Activated naive CD8-positive, alpha-beta T cell treated with anti-CD3 and anti-CD28 coated beads, Interleukin-2, amount 10 ng/mL, durations not matched to agents 7 days and 5 days (primary cell): ENCODE measurements at regions not wholly inside any gene's neighbourhood (a gene's known extent, or its start where the extent isn't known, plus 50 kb on each side); places are given as distances from the start of the nearest gene placed in this dataset.

ENCODE experiments used
- ATAC-seq: fragments of 150-1000 bp; cut with Tn5 transposase; one replicate; pipeline ENCODE4 v1.10.0; 2021; ENCODE audit warnings: low read depth, moderate library complexity
- POLR2A ChIA-PET: fragments of 350-600 bp; sonication (Branson Sonifier 250); formaldehyde crosslinking; loops from one replicate; lab custom pipeline; 2021; ENCODE audit warnings: antibody characterized with exemption; lab: Charles Lee
- DNase-seq: peaks from one replicate; pipeline ENCODE4 v3.0.0; 2021
- H3K27ac Mint-ChIP-seq: one replicate; pipeline ENCODE4 v1.8.0; 2022; ENCODE audit warnings: mild to moderate bottlenecking, mixed read lengths
- H3K27me3 Mint-ChIP-seq: one replicate; pipeline ENCODE4 v1.8.0; 2022; ENCODE audit warnings: mild to moderate bottlenecking, moderate library complexity, mixed read lengths
- H3K36me3 Mint-ChIP-seq: one replicate; pipeline ENCODE4 v1.8.0; 2021; ENCODE audit warnings: mild to moderate bottlenecking, mixed read lengths
- H3K4me1 Mint-ChIP-seq: one replicate; pipeline ENCODE4 v1.8.0; 2021; ENCODE audit warnings: mixed read lengths
- H3K4me3 Mint-ChIP-seq: one replicate; pipeline ENCODE4 v1.8.0; 2022; ENCODE audit warnings: mild to moderate bottlenecking, moderate library complexity, mixed read lengths
- H3K9me3 Mint-ChIP-seq: one replicate; pipeline ENCODE4 v1.8.0; 2021; ENCODE audit warnings: mixed read lengths

- ATAC-seq: no peak
- no peak overlapping the region for H3K4me3 Mint-ChIP-seq
- H3K4me1 Mint-ChIP-seq: no peaks in the 10 kb centered on the region
- POLR2A ChIA-PET: no interaction called here
- no peaks in the 10 kb centered on the region for H3K36me3 Mint-ChIP-seq
- H3K27me3 Mint-ChIP-seq: no peaks in the 10 kb centered on the region
- H3K27ac Mint-ChIP-seq: no peak overlapping the region
- H3K9me3 Mint-ChIP-seq: no peaks in the 10 kb centered on the region
- DNase-seq: no peak
Measured at GRCh38 chr3:161822291-161822690, 325.7 kb downstream of the OTOL1 start.

GRCh38 chr3:161823910-161824309 is 327.3 kb downstream of the OTOL1 start:
- Mint-ChIP-seq H3K27ac (no peak overlapping the region), H3K36me3 (no peaks in the 10 kb centered on the region), H3K4me1 (no peaks in the 10 kb centered on the region), H3K9me3 (no peaks in the 10 kb centered on the region), H3K27me3 (no peaks in the 10 kb centered on the region), H3K4me3 (no peak overlapping the region)
- DNase-seq (no peak), ATAC-seq (no peak)
- POLR2A ChIA-PET: no interaction called here

DNA sequence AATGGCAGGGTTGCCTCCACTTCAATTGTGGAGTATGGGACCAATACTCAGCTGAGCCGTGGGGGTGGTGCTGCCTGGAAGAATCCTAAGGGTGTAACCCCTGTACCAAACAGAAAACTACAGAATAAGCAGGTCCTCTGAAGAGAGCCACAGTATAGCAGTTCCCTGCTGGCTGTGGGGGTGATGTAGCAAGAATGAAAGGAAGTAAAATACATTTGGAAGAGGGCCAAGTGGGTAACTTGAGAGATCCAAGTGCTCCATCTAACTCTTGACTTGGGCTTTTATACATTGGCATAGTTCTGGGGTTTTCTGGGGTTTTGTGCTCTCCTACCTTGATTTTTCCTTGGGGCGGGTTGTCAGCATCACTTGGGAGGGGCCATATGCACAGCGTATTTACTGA is 341.4 kb downstream of the OTOL1 start:
- Mint-ChIP-seq H3K4me1 (no peaks in the 10 kb centered on the region), H3K4me3 (no peak overlapping the region), H3K27ac (no peak overlapping the region), H3K27me3 (no peaks in the 10 kb centered on the region), H3K36me3 (no peaks in the 10 kb centered on the region), H3K9me3 (no peaks in the 10 kb centered on the region)
- ATAC-seq: no peak
- DNase-seq: no peak
- POLR2A ChIA-PET: no interaction called here

DNA sequence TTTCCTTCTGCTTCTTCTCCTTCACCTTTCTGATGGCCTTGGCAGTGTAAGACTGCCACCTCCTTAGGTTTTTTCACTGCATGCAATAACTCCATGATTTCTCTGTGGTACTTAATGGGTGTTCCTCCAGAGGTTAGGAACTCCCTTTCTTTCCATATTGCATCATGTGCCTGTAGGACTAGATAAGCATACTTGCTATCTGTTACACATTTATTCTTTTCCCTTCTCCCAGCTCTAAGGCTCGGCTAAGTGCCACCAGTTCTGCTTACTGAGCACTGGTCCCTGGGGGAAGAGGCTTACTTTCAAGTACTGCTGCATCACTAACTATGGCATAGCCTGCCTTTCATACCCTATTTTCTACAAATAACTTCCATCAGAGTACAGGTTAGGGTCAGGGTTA is 351.8 kb downstream of the OTOL1 start:
- Mint-ChIP-seq H3K9me3 (no peaks in the 10 kb centered on the region), H3K36me3 (no peaks in the 10 kb centered on the region), H3K27me3 (no peaks in the 10 kb centered on the region), H3K4me1 (no peaks in the 10 kb centered on the region), H3K4me3 (no peak overlapping the region), H3K27ac (no peak overlapping the region)
- DNase-seq (no peak), ATAC-seq (no peak)
- POLR2A ChIA-PET: no interaction called here

DNA sequence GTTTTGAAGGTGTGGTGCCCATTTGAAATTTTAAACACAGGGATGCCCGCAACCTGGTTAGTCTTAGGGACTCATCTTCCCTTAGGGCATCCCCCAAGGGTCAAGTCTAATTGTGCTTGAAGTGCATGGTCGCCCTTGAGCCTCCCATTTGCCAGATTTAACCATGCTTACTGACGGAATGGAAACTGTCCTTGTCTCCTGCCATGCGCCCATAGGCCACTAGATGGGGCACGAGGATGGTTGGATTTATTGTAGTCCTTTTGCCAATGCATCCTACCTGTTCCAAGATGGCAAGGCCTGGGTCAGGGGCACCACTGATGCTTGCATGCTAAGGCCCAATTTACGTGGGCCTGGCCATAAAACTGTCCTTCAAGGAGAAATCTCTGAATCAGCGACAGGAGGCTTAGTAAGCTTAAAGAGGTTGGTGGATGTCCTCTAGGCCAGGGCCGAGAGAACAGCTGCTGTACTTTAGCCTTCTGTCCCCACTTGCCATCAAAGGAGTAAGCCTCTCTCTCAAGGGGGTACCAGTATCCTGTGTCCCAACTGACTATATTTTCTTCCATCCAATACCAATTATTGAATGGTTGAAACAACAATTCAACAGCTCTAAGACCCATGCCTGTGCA is 355.4 kb downstream of the OTOL1 start:
- DNase-seq (peak; percentile 46), ATAC-seq (no peak)
- POLR2A ChIA-PET: no interaction called here
- H3K27ac Mint-ChIP-seq: no peak overlapping the region
- H3K4me3 Mint-ChIP-seq: no peak overlapping the region
- no peaks in the 10 kb centered on the region for H3K36me3 Mint-ChIP-seq
- H3K27me3 Mint-ChIP-seq: no peaks in the 10 kb centered on the region
- H3K9me3 Mint-ChIP-seq: no peaks in the 10 kb centered on the region
- no peaks in the 10 kb centered on the region for H3K4me1 Mint-ChIP-seq

DNA sequence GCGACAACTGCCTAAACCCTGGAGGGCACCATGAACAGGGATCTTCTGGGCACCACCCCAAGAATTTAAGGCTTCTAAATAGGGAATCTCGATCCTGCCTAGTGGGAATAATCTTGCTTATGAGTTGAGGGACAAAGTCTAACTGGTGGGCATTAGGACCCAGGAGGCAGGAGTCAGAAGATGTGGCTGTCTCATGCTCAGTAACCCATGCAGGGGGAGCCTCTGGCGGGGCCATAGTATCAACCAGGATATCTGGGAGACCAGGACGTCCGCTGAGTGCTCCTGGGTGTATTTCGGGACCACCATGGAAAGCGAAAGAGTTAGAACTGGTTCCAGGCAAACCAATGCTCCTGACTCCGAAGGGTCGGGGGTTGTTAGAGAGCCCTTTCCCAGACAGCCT is 356.1 kb downstream of the OTOL1 start:
- no peaks in the 10 kb centered on the region for H3K9me3 Mint-ChIP-seq
- DNase-seq (no peak), ATAC-seq (no peak)
- H3K27me3 Mint-ChIP-seq: no peaks in the 10 kb centered on the region
- H3K4me1 Mint-ChIP-seq: no peaks in the 10 kb centered on the region
- no peak overlapping the region for H3K27ac Mint-ChIP-seq
- H3K4me3 Mint-ChIP-seq: no peak overlapping the region
- POLR2A ChIA-PET: no interaction called here
- no peaks in the 10 kb centered on the region for H3K36me3 Mint-ChIP-seq

- peak; percentile 28 for DNase-seq
Measured at GRCh38 chr3:161854232-161854771, 357.7 kb downstream of the OTOL1 start.

DNA sequence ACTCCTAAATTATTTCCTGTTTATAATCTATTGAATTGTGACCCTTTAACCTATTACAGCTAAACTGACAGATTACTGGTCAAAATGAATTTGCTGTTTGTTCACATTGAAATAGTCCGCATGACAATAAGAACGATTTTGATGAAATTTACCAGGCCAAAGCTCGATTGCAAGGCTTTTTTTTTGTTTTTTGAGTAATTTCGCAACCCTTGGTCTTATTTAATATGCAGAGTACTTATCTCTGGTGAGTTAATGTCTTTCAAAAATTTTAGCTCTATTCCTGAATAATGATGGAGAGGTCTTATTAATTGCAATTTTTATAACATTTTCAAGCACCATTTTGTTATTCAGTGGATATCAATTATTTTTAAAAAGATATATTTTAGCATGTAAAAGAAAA is 362.4 kb downstream of the OTOL1 start:
- DNase-seq (no peak), ATAC-seq (no peak)
- no peak overlapping the region for H3K27ac Mint-ChIP-seq
- POLR2A ChIA-PET: no interaction called here
- no peaks in the 10 kb centered on the region for H3K9me3 Mint-ChIP-seq
- H3K36me3 Mint-ChIP-seq: no peaks in the 10 kb centered on the region
- H3K27me3 Mint-ChIP-seq: no peaks in the 10 kb centered on the region
- no peak overlapping the region for H3K4me3 Mint-ChIP-seq
- no peaks in the 10 kb centered on the region for H3K4me1 Mint-ChIP-seq

More at GRCh38 chr3:161854232-161854771, 357.7 kb downstream of the OTOL1 start:
- Mint-ChIP-seq H3K4me1 (no peaks in the 10 kb centered on the region), H3K27me3 (no peaks in the 10 kb centered on the region), H3K4me3 (no peak overlapping the region), H3K9me3 (no peaks in the 10 kb centered on the region), H3K36me3 (no peaks in the 10 kb centered on the region), H3K27ac (no peak overlapping the region)
- POLR2A ChIA-PET: no interaction called here
- ATAC-seq: no peak

DNA sequence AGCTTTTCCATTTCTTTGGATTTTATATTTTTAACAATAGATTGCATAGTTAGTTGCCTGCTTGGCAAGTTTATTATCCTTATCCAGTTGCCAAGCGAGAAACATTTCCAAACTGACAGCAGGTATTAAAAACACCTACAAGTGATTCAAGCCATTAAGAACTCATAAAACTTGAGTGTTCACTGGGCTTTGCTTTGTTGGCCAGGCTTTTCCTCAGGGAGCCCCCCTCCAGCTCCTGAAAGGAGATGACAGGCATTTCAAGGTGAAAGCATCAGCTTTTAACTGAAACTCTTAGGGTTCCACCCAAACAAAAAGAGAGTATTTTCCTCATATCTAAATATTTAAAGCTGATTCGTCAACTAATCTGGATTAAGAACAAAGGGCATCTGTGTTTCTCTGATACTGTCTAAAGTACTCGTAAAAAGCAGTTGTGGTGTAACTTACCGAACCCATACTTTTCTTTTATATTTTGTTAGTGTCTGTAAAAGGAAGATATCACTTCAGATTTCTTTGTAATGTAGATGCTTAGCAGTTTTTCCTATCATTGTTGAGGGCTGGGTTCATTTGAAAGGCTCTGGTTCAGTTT is 363.4 kb downstream of the OTOL1 start:
- no peaks in the 10 kb centered on the region for H3K4me1 Mint-ChIP-seq
- POLR2A ChIA-PET: no interaction called here
- no peaks in the 10 kb centered on the region for H3K9me3 Mint-ChIP-seq
- ATAC-seq (no peak), DNase-seq (no peak)
- H3K27me3 Mint-ChIP-seq: no peaks in the 10 kb centered on the region
- H3K27ac Mint-ChIP-seq: no peak overlapping the region
- no peaks in the 10 kb centered on the region for H3K36me3 Mint-ChIP-seq
- no peak overlapping the region for H3K4me3 Mint-ChIP-seq

DNA sequence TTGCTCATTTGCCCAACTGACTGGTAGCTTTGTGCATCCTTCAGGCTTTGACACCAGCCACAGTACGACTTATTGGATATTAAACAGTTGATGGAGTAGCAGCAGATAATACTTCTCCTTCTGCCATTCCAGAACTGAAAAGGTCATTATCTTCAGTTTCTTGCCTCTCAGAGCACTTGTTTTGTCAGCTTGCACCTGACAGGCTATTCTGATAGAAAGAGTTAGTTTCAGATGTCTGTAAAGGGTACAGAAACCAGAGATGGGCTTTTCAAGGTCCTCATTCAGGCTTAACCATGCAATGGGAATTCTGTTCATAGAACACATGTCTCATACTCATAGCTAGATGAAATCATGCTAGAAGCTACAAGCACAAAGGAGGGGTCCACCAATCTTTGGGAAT is 367.2 kb downstream of the OTOL1 start:
- Mint-ChIP-seq H3K27ac (no peak overlapping the region), H3K9me3 (no peaks in the 10 kb centered on the region), H3K27me3 (no peaks in the 10 kb centered on the region), H3K36me3 (no peaks in the 10 kb centered on the region), H3K4me1 (no peaks in the 10 kb centered on the region), H3K4me3 (no peak overlapping the region)
- no peak for DNase-seq
- POLR2A ChIA-PET: no interaction called here
- ATAC-seq: no peak

GRCh38 chr3:161866176-161866575 is 369.6 kb downstream of the OTOL1 start:
- no peaks in the 10 kb centered on the region for H3K36me3 Mint-ChIP-seq
- no peak overlapping the region for H3K27ac Mint-ChIP-seq
- ATAC-seq (no peak), DNase-seq (no peak)
- no peak overlapping the region for H3K4me3 Mint-ChIP-seq
- no peaks in the 10 kb centered on the region for H3K4me1 Mint-ChIP-seq
- no peaks in the 10 kb centered on the region for H3K27me3 Mint-ChIP-seq
- POLR2A ChIA-PET: no interaction called here
- no peaks in the 10 kb centered on the region for H3K9me3 Mint-ChIP-seq

DNA sequence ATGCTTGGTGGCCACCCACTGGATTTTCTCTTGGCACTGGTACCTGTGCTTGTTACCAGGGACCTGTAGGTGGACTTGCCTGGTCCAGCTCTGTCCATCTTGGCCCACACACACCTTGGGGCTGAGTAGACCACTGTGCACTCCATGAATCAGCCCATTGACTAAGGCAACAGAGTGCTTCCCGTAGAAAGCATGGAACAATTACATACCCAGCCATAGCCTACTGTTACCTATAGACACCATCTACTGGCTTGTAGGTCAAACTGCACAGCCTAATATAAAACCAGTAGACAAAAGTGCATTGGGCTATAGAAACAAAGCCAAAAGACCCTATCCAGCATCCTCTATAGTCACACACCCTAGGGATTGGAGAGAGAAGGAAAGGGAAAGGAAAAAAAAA is 378.9 kb downstream of the OTOL1 start:
- Mint-ChIP-seq H3K27ac (no peak overlapping the region), H3K36me3 (no peaks in the 10 kb centered on the region), H3K27me3 (no peaks in the 10 kb centered on the region), H3K9me3 (peaks cover 2% of the 10 kb centered on the region), H3K4me3 (no peak overlapping the region), H3K4me1 (no peaks in the 10 kb centered on the region)
- DNase-seq (no peak), ATAC-seq (no peak)
- POLR2A ChIA-PET: no interaction called here

- H3K9me3 Mint-ChIP-seq: peaks cover 6% of the 10 kb centered on the region
- no peak for ATAC-seq
- H3K27me3 Mint-ChIP-seq: no peaks in the 10 kb centered on the region
Measured at GRCh38 chr3:161879470-161879869, 382.9 kb downstream of the OTOL1 start.

GRCh38 chr3:161884830-161885229 is 388.2 kb downstream of the OTOL1 start:
- Mint-ChIP-seq H3K27me3 (no peaks in the 10 kb centered on the region), H3K9me3 (peaks cover 7% of the 10 kb centered on the region), H3K4me1 (no peaks in the 10 kb centered on the region), H3K36me3 (no peaks in the 10 kb centered on the region), H3K27ac (no peak overlapping the region), H3K4me3 (no peak overlapping the region)
- POLR2A ChIA-PET: no interaction called here
- DNase-seq (no peak), ATAC-seq (no peak)

More at GRCh38 chr3:161879470-161879869, 382.9 kb downstream of the OTOL1 start:
- H3K4me3 Mint-ChIP-seq: no peak overlapping the region
- no peak for DNase-seq
- no peak overlapping the region for H3K27ac Mint-ChIP-seq
- H3K4me1 Mint-ChIP-seq: no peaks in the 10 kb centered on the region
- H3K36me3 Mint-ChIP-seq: no peaks in the 10 kb centered on the region
- POLR2A ChIA-PET: no interaction called here
